Panc1 (cell line): ENCODE measurements at regions not wholly inside any gene's neighbourhood (a gene's known extent, or its start where the extent isn't known, plus 50 kb on each side); places are given as distances from the start of the nearest gene placed in this dataset.

Experiments
- POLR2AphosphoS5 ChIP-seq: IDR thresholded peaks from 2 replicates; pipeline ENCODE4 v1.6.1; 2012; ENCODE audit warnings: mild to moderate bottlenecking, low read depth, low read length, moderate library complexity
- TCF7L2 ChIP-seq: IDR thresholded peaks from 2 replicates; pipeline ENCODE4 v1.6.1; 2011; ENCODE audit warnings: mild to moderate bottlenecking, low read depth, low read length, inconsistent platforms
- TF ChIP-seq, protein P1 (sequence below): fragments of 450-650 bp; IDR thresholded peaks from 2 replicates; pipeline ENCODE4 v1.5.1; 2017; ENCODE audit warnings: mild to moderate bottlenecking

DNA sequence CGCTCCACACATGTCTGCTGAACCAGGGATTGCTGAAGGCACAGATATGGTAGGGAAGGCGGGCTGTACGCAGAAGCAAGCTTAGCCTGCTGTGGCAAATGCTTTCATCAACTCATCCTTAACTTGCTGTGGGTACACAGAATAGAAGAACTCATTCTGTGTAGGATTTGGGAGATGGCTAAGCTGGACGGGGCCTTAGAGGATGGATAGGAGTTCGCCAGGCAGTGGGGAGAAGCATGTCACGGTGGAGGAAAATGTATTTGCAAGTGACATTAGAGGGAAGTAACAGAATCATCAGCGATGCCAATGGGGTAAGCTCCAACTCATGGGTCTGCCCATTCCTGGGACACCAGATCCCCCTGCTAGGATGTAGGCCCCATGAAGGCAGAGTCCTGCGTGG, 96.7 kb upstream of the SMIM21 start:
- TF ChIP-seq, protein P1, sequence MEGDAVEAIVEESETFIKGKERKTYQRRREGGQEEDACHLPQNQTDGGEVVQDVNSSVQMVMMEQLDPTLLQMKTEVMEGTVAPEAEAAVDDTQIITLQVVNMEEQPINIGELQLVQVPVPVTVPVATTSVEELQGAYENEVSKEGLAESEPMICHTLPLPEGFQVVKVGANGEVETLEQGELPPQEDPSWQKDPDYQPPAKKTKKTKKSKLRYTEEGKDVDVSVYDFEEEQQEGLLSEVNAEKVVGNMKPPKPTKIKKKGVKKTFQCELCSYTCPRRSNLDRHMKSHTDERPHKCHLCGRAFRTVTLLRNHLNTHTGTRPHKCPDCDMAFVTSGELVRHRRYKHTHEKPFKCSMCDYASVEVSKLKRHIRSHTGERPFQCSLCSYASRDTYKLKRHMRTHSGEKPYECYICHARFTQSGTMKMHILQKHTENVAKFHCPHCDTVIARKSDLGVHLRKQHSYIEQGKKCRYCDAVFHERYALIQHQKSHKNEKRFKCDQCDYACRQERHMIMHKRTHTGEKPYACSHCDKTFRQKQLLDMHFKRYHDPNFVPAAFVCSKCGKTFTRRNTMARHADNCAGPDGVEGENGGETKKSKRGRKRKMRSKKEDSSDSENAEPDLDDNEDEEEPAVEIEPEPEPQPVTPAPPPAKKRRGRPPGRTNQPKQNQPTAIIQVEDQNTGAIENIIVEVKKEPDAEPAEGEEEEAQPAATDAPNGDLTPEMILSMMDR = no peak
- no peak for TF ChIP-seq TCF7L2
- no peak for TF ChIP-seq POLR2AphosphoS5
